ENCODE measurements at regions not wholly inside any gene's neighbourhood (a gene's known extent, or its start where the extent isn't known, plus 50 kb on each side); places are given as distances from the start of the nearest gene placed in this dataset.

DNA sequence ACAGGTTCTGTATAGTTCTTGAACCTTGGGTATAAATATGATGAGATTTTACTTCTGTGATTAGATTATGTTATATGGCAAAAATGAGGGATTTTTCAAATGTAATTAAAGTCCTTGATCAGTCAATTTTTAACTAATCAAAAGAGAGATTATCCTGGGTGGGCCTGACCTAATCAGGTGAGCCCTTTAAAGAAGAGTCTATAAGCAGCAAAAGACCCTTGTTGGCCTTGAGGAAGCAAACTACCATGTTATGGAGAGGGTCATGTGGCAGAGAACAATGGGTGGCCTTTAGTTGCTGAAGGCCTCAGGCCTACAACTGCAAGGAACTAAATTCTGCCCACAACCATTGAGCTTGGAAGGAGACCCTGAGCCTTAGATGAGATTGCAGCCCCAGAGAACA is 102.5 kb upstream of the RIPOR2 start:
- DNase-seq (ENCODE audit: low spot score), result no peak

DNA sequence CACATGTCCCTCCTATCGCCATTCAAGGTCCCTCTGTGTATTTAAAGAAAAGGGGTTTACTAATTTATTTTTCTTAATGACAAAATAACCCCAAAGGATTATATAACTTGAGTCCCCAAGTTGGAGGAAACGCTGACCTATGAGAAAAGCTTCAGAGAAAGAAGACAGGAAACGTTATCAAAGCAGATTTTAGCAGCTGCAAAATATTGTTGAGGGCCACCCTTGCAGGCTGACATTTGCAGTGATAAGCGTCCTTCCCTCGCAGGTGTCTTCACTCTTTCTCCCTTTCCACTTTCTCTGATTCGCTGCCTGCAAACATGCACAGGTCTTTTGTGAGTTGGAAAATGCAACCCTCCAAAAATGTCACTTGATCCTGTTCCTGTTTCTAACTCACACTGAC is 103.2 kb upstream of the RIPOR2 start:
- no peak for DNase-seq (ENCODE audit: low spot score)

DNA sequence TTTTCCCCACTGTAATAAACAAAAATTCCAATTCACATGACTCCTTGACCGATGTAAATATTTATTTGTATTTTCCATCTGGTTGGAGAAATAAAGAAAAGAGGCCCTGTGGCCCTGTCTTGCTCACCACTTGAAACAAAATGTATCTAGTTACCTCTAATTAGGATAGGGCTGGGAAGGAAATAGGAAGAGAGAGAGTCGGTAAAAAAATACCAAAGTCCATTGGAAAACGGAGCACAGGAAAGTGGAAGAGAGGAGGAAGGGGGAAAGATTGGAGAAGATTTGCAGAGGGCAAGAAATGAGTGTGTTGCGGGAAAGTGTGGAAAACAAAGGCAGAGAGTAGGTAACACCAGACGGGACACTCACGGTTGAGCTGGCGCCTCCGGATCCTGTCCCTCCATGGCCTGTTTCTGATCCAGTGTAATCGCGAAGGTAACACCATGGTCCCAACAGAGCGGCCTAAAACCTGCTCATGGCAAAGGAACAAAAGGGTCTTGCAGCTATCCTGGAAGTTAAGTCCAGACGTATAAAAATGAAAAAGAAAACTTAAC is 105.8 kb upstream of the RIPOR2 start:
- DNase-seq (ENCODE audit: low spot score), result no peak

DNA sequence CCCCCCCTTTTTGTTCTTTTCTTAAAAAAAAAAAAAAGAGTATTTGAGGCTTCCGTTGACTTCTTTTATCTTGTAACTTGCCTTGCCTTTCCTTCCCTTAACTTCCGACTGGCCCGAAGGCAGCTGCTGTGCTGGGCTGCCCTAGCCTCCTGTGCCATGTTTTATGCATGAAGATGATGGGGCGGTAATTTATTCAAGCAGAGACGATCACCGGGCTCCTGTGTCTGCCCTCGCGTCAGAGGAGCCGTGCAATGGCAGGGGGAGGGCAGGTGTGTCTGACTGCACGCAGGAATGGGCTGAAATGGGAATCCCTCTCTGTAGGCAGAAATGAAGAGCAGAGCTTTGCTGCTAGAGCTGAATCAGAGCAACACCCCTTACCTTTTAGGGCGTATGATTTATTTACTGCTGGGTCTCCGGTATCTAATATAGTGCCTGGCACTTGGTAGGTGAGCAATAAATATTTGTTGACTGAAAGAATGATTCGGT is 106.3 kb upstream of the RIPOR2 start:
- no peak for DNase-seq (ENCODE audit: low spot score)

DNA sequence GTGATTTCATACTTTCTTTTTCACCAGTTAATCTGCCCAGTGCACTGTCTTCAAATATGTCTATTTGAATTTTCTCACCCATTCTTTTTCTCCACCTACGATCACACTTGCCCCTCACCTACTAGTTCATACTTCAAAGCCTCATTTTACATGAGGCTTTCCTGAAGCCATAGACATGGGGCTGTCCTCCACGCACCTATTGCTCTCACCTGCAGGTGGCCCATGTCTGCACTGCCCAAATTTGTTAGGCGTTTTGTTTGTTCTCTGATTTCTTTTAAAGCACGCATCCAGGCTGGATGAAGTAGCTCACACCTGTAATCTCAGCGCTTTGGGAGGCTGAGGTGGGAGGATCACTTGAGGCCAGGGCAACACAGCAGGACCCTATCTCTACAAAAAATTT is 106.8 kb upstream of the RIPOR2 start:
- DNase-seq (ENCODE audit: low spot score), result no peak

DNA sequence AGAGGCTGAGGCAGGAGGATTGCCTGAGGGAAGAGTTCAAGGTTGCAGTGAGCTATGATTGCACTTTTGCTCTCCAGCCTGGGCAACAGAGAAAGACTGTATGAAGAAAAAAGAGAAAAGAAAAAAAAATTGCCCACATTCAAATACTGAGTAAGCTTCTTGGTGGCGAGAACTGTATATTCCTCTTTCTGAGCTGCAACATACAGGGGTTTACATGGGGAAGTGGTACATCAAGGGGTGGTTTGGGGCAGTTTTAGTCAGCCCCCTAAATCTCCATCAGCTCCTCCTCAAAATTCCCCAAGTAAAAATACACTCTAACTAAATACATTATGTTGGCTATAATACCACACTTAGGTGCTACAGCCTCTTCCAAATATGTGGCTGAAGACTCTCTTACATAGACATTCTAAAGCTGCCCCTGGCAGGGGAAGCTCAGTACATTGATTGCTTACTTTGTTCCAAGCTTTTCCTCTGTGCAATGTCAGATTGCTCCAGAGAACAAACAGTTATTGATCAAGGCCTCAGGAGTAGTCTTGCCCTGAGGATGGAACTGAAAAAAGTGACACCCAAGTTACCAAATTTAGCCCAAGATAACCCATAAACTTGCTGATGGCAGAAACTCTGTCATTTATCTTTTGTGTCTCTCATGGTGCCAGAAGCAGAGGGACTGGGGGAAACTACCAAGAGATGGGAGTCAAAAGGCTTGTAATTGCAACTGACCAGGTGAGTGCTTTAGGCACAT is 107.4 kb upstream of the RIPOR2 start:
- no peak for DNase-seq (ENCODE audit: low spot score)

DNA sequence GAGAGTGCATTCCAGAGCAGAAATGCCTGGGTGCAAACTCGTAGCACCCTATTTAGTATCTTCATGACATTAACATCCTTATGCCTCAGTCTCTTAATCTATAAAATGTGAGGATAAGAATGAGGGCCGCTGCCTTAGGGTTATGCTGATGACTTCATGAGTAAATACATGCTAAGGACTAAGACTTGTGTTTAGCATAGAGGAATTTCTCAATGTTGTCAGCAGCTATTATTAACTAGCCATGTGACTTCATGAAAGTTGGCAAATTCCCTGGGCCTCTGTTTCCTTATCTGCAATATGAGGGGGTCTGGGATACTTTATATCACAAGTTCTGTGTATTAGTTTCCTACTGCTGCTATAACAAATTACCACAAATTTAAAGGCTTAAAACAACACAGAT is 108.1 kb upstream of the RIPOR2 start:
- DNase-seq (ENCODE audit: low spot score), result no peak

DNA sequence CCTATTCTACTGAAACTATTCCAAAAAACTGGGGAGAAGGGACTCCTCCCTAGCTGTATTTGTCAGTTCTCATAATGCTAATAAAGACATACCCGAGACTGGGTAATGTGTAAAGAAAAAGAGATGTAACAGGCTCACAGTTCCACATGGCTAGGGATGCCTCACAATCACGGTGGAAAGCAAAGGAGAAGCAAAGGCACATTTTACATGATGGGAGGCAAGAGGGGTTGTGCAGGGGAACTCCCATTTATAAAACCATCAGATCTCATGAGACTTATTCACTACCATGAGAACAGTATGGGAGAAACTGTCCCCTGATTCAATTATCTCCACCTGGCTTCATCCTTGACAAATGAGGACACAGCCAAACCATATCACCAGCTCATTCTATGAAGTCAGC is 111.2 kb upstream of the RIPOR2 start:
- DNase-seq (ENCODE audit: low spot score), result no peak

DNA sequence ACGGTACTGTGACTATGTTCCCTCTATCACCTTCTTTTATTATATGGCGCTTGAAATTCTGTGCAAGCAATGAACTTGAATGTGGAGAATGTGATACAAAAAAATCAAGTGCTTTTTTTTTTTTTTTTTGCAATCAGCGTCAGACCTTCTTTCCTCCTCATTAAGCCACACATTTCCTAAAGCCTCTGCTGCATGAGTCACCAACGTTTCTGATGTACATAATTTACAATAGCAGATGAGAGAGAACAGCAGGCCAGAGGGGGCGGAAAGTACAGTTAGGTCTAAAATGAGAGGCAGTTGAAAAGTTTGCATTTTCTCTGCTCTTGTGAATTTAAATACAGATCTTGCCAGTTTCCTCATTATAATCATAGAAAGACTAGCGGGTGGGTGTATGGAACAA is 114.6 kb upstream of the RIPOR2 start:
- DNase-seq (ENCODE audit: low spot score), result peak; percentile 42

DNA sequence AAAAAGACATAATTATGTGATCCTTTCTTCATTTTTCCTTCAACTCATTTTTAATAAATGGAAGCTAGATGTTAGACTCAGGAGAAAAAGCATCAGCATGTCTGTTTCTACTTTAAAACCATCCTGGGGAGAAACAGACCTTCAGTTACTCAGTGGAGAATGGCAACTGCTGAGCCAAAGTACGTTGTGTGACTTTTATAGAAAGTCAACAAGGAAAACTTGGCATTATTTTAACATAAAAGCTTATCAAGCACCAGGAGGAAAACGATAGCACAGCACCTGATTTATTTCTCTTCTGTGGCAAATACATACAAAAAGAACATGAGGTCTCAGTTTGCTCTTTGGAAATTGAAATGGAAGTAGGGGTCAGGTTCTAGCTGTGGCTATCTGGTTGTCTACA is 115.3 kb upstream of the RIPOR2 start:
- no peak for DNase-seq (ENCODE audit: low spot score)

DNA sequence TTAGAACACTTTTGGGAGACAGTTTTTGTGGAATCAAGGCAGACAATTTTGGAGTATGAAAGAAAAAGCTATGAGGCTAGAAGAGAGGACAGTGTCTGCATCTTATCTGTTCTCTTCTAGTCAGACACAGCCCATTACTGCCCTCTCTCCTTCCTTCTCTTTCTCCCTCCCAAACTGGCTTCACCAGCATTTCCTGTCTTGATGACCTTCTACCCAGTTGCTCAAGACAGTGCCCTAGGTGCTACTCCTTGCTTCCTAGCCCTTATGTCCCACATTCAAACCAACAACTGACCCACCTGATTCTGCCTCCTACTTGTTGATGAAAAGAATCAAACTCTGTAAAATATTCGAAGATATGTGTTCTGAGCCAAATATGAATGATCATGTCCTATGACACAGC is 116.4 kb upstream of the RIPOR2 start:
- DNase-seq (ENCODE audit: low spot score), result no peak

DNA sequence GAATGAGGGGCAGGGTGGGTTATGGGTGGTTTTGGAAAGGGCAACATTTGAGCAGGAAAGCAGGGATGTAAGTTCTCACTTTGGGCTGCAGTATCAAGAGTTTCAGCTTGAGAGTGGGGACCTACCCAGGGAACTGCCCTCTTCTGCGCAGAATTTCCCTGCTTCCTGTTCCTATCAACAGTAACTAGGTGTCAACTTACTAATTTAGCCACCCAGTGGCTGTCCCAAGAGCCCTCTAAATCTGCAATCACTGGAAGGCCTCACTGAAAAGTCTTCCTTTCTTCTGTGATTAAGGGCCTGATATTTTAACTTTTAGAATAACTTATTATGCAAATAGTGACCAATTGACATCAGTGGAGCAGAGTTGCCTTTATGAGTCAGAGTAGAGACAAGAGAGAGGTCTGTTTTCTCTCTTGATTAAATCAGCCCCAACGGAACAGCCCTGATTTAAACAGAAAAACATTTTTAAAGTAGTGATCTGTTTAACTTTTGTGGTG is 118.2 kb upstream of the RIPOR2 start:
- peak; percentile 63 for DNase-seq (ENCODE audit: low spot score)

DNA sequence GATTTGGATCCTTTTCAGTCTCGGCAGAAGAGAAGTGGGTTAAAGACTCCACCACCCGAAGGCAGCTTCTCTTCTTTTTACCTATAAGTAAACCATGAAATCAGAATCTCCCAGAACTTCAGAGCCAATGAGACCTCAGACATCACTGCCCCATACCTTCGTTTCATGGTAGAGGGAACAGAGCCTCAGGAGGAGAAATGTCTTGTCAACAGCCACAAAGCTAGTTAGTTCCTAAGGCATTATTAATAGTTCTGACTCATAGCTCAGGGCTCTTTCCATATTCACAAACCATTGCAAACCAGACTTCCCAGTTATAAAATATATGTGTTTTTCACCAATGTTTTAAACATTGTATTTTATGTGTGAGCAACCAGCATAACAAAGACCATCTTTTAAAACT is 118.7 kb upstream of the RIPOR2 start:
- DNase-seq (ENCODE audit: low spot score), result peak; percentile 67

DNA sequence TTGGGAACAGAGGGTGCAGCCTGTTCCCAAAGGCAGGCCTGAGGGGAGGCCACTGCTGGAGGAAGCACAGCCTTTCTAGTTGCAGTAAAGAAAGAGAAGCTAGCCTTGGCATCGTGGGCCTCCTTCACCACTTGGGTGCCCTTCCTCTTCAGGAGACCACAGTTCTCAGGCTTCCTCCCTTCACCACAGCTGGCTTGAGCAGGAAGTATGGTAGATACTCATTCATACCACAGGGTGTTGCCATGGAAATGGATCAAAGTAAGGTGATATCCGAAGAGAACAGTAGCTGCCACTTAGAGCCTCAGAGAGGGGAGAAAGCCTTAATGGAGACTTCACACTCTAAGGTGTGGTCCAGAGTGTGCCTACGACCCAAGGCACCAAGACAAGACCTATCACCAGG is 120.4 kb upstream of the RIPOR2 start:
- DNase-seq (ENCODE audit: low spot score), result no peak

DNA sequence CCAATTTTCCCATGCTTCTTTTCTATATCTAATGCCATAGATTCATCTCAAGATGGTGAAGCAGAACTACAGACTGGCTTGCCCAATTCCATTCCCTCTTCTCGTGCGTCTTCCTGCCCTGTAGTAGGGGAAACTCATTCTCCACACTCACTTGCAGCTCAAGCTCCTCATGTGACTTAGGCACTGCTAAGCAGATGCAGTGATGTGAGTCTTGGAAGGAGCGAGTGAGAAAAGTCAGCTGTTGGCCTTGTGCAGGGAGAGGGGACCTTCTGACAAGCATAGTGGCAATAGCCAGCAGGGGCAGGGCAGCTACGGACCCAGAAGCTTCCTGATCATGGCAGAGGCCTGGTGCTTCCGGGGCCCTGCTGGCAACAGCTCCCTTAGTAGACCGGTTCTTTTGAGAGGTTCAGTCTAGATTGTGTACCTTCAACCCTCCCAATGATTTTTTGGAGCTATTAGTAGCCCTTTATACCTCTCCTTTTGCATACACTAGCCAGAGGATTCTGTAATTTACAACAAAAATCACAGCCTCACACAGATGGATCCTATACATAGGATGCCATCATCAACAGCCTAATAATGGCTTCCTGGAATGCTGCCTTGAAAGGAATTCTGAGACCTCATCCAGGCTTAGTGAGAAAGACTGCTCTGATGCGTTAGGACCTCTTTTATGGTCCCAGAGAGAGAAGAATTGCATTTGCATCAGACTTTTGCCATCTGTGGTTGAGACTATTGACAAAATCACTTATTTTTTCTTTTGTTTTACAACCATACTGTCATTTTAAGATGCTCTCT is 121.5 kb upstream of the RIPOR2 start:
- no peak for DNase-seq (ENCODE audit: low spot score)

DNA sequence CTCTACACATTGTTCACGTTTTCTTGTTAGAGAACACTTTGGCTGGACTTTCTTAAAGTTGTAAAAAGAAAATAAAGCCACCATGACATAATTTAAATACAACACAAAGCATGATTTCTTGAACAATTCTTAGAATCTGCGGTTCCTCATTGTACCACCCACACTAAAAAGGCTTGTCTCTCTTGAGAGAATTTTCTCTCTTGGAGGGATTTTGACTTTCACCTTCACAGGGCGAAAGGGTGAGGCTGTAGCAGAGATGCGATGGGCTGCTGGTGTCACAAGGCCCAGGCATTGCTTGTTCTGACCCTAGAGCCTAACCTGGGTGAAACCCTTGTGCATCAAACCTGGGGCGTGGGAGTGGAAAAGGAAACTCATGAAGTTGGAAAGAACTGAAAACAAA is 122.7 kb upstream of the RIPOR2 start:
- no peak for DNase-seq (ENCODE audit: low spot score)

DNA sequence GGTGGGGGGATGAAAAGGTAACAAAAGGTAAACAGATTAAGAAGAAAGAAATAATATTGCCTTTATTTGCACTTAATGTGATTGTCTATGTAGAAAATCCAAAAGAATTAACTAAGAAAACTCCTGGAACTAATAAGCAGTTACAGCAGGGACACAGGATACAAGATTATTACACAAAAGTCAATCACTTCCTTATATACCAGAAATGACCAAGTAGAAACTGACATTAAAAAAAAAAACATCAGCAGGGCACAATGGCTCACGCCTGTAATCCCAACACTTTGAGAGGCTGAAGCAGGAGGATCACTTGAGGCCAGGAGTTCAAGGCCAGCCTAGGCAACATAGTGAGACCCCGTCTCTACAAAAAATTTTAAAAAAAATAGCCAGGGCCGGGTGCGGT is 123.2 kb upstream of the RIPOR2 start:
- no peak for DNase-seq (ENCODE audit: low spot score)

DNA sequence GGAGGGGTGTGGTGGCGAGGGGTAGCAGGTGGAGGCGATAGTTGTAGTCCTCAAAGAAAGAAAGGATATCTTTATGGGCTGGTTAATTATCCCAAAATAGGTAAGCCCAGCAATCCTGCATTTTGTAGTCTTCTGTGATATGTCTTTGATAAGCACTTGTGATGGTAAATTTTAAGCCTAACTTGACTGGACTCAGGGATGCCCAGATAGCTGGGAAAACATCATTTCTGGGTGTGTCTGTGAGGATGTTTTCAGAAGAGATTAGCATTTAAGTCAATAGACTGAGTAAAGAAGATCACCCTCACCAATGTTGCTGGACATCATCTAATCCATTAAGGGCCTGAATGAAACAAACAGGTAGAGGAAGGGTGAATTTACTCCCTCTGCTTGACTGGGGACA is 124.8 kb upstream of the RIPOR2 start:
- DNase-seq (ENCODE audit: low spot score), result no peak

DNA sequence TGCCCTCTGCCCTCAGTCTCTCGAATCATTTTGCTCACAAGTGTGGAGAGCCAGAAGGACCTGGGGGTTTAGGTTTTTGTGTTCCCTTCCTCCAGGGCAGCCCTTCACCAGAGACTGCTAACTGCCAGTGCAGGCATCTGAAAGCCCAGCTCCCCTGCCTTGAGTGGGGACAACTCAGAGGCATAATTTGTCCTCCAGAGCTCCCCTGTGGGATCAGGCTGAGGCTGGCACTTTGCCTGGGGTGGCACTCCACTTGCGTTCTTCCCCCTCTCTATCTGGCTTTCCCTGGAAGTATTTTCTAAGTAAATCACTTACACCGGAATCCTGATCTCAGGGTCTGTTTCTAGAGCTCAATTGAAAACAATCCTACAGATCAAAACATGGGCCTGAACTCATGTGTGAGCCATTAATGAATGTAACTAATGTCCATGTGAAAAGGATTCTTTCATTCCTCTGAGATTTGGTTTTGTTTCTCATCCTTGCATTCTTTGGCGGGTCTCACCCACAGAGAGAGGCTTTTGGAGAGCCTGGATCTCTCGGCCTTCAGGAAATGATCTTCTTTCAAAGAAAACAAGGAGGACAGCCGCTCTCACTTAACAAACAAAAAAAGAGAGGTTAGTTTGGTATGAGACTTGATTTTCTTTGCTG is 125.7 kb upstream of the RIPOR2 start:
- DNase-seq (ENCODE audit: low spot score), result peak; percentile 68

DNA sequence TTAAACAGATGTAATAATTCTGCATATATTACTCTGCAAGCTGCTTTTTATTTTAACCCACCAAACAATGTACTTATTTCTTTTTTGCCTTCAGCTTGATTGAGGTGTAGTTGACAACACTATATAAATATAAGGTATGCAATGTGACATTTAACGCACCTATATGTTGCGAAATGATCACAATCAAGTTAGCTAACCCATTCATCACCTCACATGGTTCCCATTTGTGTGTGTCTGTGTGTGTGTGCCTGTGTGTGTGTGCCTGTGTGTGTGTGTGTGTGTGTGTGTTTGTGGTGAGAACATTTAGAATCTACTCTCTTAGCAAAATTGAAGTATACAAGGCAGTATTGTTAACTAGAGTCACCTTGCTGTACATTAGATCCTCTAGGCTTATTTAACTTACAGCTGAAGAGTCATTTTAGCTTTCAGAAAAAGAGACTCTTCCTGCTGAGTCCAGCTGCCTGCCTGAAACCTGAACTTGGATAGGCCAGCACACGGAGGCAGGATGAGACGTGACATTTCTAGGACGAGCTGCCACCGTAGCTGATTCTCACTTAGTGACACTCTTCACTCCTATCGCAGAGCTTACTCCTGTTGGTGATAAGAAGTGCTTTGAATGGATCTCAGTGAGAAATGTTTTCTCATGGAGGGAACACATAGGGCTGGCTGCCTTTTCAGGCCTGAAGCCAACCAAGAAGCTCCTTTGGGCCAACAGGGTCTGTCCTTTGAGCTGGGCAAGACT is 126.5 kb upstream of the RIPOR2 start:
- DNase-seq (ENCODE audit: low spot score), result no peak

DNA sequence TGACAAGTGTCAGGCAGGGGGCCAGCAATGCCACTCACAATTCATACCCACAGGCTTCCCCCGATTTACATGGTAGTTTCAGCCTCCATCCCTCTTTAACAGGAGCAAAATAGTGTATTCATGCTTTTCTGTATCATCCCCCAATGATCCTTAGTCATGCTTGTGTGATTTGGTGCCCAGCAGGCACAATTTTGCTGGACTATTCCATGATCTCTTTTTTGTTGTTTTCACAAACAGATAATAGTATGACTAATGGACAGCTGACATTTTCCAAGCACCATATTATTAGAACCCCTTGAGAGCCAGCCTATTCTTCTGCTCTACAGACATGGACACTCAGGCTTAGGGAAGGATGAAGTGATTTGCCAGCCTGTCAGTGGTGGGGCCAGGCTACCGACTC is 128.2 kb upstream of the RIPOR2 start:
- no peak for DNase-seq (ENCODE audit: low spot score)

DNA sequence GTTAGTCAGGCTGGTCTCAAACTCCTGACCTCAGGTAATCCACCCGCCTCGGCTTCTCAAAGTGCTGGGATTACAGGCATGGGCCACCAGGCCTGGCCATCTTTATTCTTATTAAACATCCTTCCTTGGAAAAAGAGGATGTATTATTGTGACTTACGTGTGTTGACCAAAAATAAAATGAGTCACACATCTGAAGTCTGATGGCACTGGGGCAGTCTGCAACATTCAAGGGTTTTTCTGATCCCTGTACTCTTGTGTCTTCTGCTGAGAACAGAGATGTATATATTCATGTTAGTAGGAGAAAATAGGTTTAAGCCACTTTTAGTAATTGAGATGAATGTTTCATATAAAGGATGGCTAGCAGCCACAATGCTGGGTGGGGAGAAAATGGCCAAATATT is 129.9 kb upstream of the RIPOR2 start:
- no peak for DNase-seq (ENCODE audit: low spot score)

Measured in GM03348 (cell line).